Smooth muscle cell (in vitro differentiated cells): ENCODE measurements at regions not wholly inside any gene's neighbourhood (a gene's known extent, or its start where the extent isn't known, plus 50 kb on each side); places are given as distances from the start of the nearest gene placed in this dataset.
A peak's percentile ranks its signal among the peaks of the same experiment; 100 is the strongest.
"Not testable (repeated sequence)": the region's sequence is repeated elsewhere in the genome, so short reads cannot be mapped to it uniquely, and the experiment has no call there.

Experiments
- DNase-seq: peaks from one replicate; lab custom pipeline; 2025; ENCODE audit not compliant: unreplicated experiment; lab: John Stamatoyannopoulos, UW
- H2AFZ ChIP-seq: fragments of 200-600 bp; sonication (generic); 2 replicates; pipeline ENCODE4 v1.6.0; 2016; ENCODE audit warnings: antibody characterized with exemption, low read depth, mild to moderate bottlenecking
- H3F3A ChIP-seq: fragments of 200-600 bp; sonication (generic); 2 replicates; pipeline ENCODE4 v1.6.0; 2017; ENCODE audit warnings: antibody characterized with exemption, low read depth
- H3K27ac ChIP-seq: fragments of 200-600 bp; sonication (generic); 2 replicates; pipeline ENCODE4 v1.5.1; 2016; ENCODE audit warnings: low read depth, mild to moderate bottlenecking
- H3K27me3 ChIP-seq: fragments of 200-600 bp; sonication (generic); 2 replicates; pipeline ENCODE4 v1.6.1; 2016; ENCODE audit warnings: low read depth, mild to moderate bottlenecking
- H3K36me3 ChIP-seq: fragments of 200-600 bp; sonication (generic); 2 replicates; pipeline ENCODE4 v1.5.1; 2016; ENCODE audit warnings: low read depth
- H3K4me1 ChIP-seq: fragments of 200-600 bp; sonication (generic); 2 replicates; pipeline ENCODE4 v1.5.1; 2016; ENCODE audit warnings: low read depth
- H3K4me2 ChIP-seq: fragments of 200-600 bp; sonication (generic); 2 replicates; pipeline ENCODE4 v1.6.0; 2016; ENCODE audit warnings: mild to moderate bottlenecking
- H3K4me3 ChIP-seq: fragments of 200-600 bp; sonication (generic); 2 replicates; pipeline ENCODE4 v1.5.1; 2016; ENCODE audit warnings: mild to moderate bottlenecking
- H3K79me2 ChIP-seq: fragments of 200-600 bp; sonication (generic); 2 replicates; pipeline ENCODE4 v1.6.0; 2016; ENCODE audit warnings: low read depth, mild to moderate bottlenecking
- H3K9ac ChIP-seq: fragments of 200-600 bp; sonication (generic); 2 replicates; pipeline ENCODE4 v1.6.0; 2016; ENCODE audit warnings: low read depth
- H3K9me3 ChIP-seq: fragments of 200-600 bp; sonication (generic); replicated peaks from 2 replicates; pipeline ENCODE4 v1.5.1; 2016; ENCODE audit warnings: low read depth
- H4K20me1 ChIP-seq: fragments of 200-600 bp; sonication (generic); 2 replicates; pipeline ENCODE4 v1.6.0; 2016; ENCODE audit warnings: low read depth
- CTCF ChIP-seq: fragments of 200-600 bp; sonication (generic); IDR thresholded peaks from 2 replicates; pipeline ENCODE4 v1.5.1; 2017; ENCODE audit warnings: borderline replicate concordance, mild to moderate bottlenecking, antibody characterized with exemption; ENCODE audit not compliant: insufficient read depth, poor library complexity, severe bottlenecking
- WGBS: methylation state at CpG from one replicate; pipeline ENCODE4 v1.1.7; 2016; ENCODE audit warnings: low lambda C conversion rate; 5-methylcytosine and 5-hydroxymethylcytosine counted together

DNA sequence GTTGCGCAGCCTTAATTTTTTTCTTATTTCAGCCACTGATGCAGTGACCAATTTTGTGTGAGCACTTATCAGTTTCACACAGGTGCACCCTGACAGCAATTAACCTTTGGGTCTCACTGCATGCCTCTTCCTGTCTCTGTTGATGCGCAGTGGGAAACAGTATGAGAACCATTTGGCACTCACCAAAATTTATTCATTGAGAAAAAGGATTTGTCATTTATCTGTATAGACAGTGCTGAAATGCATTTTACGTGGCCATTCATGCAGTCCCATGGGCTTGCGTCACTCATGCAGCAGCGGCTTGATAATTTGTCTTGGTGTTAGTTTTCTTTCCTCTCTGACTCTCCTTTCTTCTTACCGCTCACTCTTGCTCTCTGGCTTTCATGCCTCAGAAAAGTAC, 157.5 kb downstream of the C12orf75 start:
- Histone ChIP-seq H3K4me1 (peaks cover 4% of the 10 kb centered on the region), H3K27ac (no peak overlapping the region), H3K4me2 (no peak overlapping the region), H3K4me3 (no peak overlapping the region), H3F3A (peaks cover 5% of the 10 kb centered on the region), H3K9ac (no peak overlapping the region), H3K36me3 (no peaks in the 10 kb centered on the region), H3K27me3 (no peaks in the 10 kb centered on the region), H2AFZ (no peak overlapping the region), H4K20me1 (no peaks in the 10 kb centered on the region), H3K9me3 (no peaks in the 10 kb centered on the region), H3K79me2 (no peaks in the 10 kb centered on the region)
- WGBS, result 75% methylated on average over 6 of the region's 6 CpGs
- no peak for TF ChIP-seq CTCF
- DNase-seq, result no peak

DNA sequence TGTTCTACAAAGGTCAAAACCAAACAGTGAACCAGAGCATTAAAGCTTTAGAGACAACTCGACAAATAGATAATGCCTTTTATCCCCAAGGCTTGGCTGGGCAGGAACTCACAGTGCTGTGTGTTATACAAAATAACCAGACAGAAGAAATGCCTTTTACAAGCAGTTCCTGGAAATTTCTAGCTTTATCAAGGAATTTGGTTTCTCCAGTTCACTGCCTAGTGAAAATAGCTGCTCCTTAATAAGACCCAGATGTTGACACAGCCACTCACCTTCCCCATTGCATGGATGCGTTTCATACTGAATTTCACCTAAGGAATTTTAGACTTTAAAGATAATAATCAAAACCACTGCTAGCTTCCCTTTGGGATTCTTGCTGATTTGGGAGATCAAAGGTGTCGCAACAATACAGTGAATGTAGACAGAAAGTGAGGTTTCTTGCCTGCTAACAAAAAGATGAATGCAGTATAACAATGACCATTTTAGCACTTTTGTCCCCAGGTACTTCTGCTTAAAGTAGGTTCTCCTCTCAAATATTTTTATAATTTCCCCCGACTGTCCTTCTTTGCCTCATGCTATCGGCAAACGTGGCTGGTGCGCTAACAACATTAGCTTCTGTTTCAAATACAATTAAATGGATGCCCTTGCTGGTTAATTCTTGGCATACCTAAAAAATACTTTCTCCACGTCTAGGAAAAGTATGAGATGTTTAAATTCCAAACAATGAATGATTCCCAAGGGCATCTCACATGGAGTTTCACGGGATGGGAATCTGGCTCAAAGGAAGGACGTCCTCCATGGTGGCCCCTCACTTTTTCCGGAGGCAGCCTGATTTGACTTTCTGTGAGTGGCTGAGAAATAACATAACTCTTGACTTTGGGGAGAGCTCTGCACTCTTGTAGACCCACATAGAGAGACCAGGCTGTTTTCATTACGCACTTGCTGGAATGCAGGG, 162.4 kb downstream of the C12orf75 start:
- no peak overlapping the region for H3K27ac ChIP-seq
- no peak overlapping the region for H3K4me3 ChIP-seq
- 58% methylated on average over 12 of the region's 12 CpGs for WGBS
- peaks cover 4% of the 10 kb centered on the region for H3K4me1 ChIP-seq
- H3K36me3 ChIP-seq, result no peaks in the 10 kb centered on the region
- no peaks in the 10 kb centered on the region for H3K9me3 ChIP-seq
- no peaks in the 10 kb centered on the region for H4K20me1 ChIP-seq
- no peaks in the 10 kb centered on the region for H3K79me2 ChIP-seq
- no peak overlapping the region for H3K9ac ChIP-seq
- DNase-seq, result no peak
- no peak overlapping the region for H2AFZ ChIP-seq
- peaks cover 5% of the 10 kb centered on the region for H3F3A ChIP-seq
- H3K27me3 ChIP-seq, result no peaks in the 10 kb centered on the region
- no peak for TF ChIP-seq CTCF
- peak overlapping the region; percentile 14 for H3K4me2 ChIP-seq

- no peaks in the 10 kb centered on the region for H3K27me3 ChIP-seq
- DNase-seq, result no peak
- H3K9ac ChIP-seq, result no peak overlapping the region
- no peak overlapping the region for H3K4me3 ChIP-seq
- no peaks in the 10 kb centered on the region for H3K79me2 ChIP-seq
- no peaks in the 10 kb centered on the region for H3K4me1 ChIP-seq
- WGBS, result 75% methylated on average over 2 of the region's 2 CpGs
- TF ChIP-seq CTCF, result no peak
- H3K27ac ChIP-seq, result no peak overlapping the region
- no peaks in the 10 kb centered on the region for H3F3A ChIP-seq
- no peak overlapping the region for H2AFZ ChIP-seq
- H3K4me2 ChIP-seq, result no peak overlapping the region
- no peaks in the 10 kb centered on the region for H3K36me3 ChIP-seq
- H4K20me1 ChIP-seq, result no peaks in the 10 kb centered on the region
- no peaks in the 10 kb centered on the region for H3K9me3 ChIP-seq
These were observed 168.7 kb downstream of the C12orf75 start for GRCh38 chr12:105499205-105499604.

DNA sequence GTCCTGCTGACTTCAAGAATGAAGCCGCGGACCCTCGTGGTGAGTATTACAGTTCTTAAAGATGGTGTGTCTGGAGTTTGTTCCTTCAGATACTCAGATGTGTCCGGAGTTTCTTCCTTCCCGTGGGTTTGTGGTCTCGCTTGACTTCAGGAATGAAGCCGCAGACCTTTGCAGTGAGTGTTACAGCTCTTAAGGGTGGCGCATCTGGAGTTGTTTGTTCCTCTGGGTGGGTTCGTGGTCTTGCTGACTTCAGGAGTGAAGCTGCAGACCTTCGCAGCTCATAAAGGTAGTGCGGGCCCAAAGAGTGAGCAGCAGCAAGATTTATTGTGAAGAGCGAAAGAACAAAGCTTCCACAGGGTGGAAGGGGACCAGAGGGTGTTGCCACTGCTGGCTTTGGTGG, 170.2 kb downstream of the C12orf75 start:
- DNase-seq, H4K20me1 ChIP-seq, H3K27me3 ChIP-seq, H3K9me3 ChIP-seq, H3K4me1 ChIP-seq, H3K79me2 ChIP-seq, H3K9ac ChIP-seq, H3K27ac ChIP-seq, H3K4me3 ChIP-seq, H2AFZ ChIP-seq, H3K4me2 ChIP-seq, H3K36me3 ChIP-seq, H3F3A ChIP-seq: not testable (repeated sequence)
- 98% methylated on average over 12 of the region's 12 CpGs for WGBS
